GM18498 (cell line): ENCODE measurements at regions not wholly inside any gene's neighbourhood (a gene's known extent, or its start where the extent isn't known, plus 50 kb on each side); places are given as distances from the start of the nearest gene placed in this dataset.
"Not testable (repeated sequence)": the region's sequence is repeated elsewhere in the genome, so short reads cannot be mapped to it uniquely, and the experiment has no call there.

ENCODE experiments used
- ATAC-seq: cut with Tn5 transposase; IDR thresholded peaks from one replicate; pipeline ENCODE4 v1.9.1; 2021; ENCODE audit warnings: mild to moderate bottlenecking, moderate library complexity; ENCODE audit not compliant: unreplicated experiment

DNA sequence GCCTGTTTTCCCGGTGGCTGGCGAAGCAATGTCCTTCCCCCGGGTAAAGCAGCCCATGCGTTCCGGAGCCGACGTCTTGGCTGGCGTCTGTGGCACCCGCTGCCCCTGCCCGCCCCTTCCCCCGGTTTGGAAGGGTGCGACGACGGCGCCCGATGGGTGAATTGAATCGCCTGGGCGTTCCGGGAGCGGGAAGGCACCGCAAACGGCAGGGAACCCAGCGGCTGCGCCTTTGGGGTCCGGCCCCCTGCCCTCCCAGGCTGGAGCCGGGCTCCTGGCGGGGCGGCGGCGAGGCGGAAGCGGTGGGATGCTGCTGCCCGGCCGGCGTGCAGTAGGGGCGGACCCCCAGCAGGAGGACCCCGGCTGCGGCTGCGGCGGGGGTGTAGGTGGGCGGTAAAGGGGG lies 123.6 kb upstream of the RHOU start:
- ATAC-seq = not testable (repeated sequence)

GRCh38 chr1:228622002-228622716 lies 113.1 kb upstream of the RHOU start:
- ATAC-seq = not testable (repeated sequence)

GRCh38 chr1:228626481-228626880 lies 108.8 kb upstream of the RHOU start:
- ATAC-seq = not testable (repeated sequence)

- not testable (repeated sequence) for ATAC-seq
These were observed 102.4 kb upstream of the RHOU start for GRCh38 chr1:228632858-228633257.

DNA sequence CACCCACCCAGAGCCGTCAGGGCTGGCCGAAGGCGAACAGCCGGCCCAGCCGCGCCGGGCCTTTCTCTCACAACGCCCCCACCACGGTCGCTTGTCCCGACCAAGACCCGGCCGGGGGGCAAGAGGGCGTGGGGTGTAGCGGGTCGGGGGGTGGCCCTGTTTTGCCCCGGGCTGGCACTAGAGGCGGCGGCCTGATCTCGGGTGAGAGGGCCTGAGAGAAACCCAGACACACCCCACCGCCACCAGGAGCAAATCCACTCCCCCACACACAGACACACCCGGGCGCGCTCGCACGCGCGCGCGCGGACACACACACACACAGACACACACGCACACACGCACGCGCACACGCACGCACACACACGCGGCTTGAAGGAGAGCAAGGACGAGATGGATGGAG lies 100.0 kb upstream of the RHOU start:
- ATAC-seq = not testable (repeated sequence)

DNA sequence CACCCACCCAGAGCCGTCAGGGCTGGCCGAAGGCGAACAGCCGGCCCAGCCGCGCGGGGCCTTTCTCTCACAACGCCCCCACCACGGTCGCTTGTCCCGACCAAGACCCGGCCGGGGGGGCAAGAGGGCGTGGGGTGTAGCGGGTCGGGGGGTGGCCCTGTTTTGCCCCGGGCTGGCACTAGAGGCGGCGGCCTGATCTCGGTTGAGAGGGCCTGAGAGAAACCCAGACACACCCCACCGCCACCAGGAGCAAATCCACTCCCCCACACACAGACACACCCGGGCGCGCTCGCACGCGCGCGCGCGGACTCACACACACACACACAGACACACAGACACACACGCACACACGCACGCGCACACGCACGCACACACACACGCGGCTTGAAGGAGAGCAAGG lies 97.8 kb upstream of the RHOU start:
- not testable (repeated sequence) for ATAC-seq

DNA sequence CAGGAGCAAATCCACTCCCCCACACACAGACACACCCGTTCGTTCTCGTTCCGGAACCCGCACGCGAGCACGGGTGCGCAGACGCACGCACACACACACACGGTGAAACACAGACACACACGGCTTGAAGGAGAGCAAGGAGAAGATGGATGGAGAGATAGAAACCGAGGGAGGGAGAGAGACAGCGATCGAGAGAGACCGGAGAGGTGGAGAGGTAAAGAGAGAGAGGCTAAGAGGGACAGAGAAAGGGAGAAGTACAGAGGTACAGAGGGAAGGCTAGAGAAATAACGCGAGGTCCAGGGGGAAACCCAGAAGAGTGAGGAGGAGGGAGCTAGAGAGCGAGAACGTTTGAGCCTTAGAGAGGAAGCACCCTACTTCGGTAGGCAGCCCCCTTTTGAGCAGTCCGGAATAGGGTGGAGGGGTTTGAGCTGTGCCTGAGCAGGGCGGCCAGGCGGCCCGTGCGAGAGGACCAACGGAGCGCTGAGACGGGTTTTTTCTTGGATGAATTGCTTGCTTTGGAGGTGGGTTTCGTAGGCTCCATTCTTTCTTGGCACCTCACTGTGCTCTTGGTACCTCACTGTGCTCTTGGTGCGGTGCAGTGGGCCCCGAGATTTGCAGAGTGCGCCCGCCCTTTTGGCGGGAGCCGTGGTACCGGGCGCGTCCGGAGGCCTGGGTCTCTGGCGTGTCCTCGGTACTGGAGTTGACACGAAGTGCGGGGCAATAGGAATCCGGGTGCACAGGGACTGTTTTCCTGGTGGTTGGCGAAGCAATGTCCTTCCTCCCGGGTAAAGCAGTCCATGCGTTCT lies 88.4 kb upstream of the RHOU start:
- ATAC-seq = peak; percentile 57

DNA sequence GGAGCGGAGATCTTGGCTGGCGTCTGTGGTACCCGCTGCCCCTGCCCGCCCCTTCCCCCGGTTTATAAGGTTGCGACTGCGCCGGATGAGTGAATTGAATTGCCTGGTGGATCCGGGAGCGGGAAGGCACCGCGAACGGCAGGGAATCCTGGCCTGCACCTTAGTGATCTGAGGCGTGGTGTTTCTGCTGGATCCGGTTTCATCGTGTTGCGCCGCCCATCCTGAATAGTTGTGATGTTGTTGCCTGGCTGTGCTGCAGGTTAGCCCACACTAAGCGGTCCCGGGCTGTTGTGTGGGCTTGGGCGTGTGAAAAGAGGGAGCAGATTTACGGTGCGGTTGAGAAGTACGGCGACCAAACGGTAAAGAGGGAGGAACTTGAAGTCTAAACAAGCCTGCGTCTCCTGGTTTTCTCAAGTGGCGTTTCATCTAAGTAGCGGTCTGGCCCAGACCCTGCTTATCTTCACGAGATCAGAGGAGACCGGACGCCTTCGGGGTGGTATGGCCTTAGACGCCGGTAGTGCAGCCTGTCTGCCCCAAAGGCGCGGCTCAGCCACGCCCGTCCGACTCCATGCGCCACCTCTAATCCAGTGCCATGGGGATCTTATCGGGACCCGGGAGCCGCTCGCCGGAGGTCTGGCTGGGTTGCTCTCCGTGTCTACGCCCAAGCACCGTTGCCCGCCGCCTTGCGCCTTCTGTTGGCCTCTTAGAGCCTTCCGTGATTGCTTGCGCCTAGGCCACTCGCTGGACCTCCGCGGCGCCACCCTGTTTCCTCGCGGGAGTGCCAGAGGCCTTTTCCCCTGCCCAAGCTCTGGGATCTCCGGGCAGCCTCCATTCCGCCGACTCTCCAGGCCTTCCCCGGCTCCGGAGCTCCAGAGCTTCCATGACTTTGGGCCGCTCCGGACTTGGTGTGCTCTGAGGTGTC lies 87.5 kb upstream of the RHOU start:
- no peak for ATAC-seq

DNA sequence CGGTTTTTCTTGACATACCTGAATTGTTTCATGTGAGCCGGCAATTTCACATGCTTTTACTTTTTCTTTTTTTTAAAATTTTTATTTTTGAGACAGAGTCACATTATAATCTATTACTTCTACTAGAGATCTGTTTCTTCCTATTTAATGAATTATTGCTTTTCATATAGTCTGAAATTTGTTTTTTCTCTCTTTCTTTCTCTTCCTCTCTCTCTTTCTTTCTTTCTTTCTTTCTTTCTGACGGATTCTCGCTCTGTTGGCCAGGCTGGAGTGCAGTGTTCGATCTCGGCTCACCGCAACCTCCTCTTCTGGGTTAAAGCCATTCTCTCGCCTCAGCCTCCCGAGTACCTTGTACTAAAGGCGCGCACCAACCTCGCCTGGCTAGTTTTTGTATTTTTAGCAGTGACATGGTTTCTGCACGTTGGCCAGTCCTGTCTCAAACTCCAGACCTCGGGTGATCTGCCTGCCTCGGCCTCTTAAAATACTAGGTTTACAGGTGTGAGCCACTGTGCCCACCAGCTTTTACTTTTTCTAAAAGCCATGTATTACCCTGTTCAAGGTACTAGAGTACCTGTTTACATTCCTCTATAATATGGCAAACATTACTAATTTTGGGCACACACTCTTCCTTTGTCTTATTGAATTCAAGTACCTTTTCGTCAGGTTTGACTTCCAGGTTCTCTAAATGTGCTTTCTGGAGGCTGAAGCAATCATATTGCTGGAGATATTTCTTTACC lies 86.5 kb upstream of the RHOU start:
- ATAC-seq = no peak

- ATAC-seq = no peak
These were observed 85.1 kb upstream of the RHOU start for GRCh38 chr1:228650141-228650540.

DNA sequence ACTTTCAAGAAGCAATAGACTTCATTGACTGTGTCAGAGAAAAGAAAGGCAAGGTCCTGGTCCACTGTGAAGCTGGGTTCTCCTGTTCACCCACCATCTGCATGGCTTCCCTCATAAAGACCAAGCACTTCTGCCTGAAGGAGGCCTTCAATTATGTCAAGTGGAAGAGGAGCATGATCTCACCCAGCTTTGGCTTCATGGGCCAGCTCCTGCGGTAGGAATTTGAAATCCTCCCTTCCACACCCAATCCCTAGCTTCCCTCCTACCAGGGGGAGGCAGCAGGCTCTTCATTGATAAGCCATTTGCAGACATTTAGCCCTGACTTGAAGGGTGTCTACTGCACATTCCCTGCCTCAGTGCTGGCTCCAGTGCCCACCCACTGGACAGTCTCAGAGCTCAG lies 84.3 kb upstream of the RHOU start:
- no peak for ATAC-seq

DNA sequence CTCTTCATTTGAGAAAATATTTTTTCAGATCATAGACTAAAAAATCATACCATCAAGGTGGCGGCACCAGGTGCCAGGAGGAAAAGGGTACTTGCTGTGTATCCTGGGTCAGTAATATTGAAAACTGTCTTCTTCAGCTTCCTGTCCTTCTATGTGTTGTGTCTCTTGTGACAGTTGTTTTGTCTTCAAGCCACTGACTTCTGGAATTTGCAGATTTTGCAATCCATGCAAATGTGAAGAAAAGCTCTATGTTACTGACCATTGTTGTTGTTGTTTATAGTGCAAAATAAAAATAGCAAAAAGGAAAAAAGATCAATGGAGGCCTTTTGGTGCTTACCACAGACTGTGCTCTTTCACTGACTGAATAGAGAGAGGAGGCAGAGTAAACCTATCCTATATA lies 83.2 kb upstream of the RHOU start:
- no peak for ATAC-seq

- not testable (repeated sequence) for ATAC-seq
These were observed 82.2 kb upstream of the RHOU start for GRCh38 chr1:228653057-228653456.

GRCh38 chr1:228653748-228654147 lies 81.5 kb upstream of the RHOU start:
- no peak for ATAC-seq

DNA sequence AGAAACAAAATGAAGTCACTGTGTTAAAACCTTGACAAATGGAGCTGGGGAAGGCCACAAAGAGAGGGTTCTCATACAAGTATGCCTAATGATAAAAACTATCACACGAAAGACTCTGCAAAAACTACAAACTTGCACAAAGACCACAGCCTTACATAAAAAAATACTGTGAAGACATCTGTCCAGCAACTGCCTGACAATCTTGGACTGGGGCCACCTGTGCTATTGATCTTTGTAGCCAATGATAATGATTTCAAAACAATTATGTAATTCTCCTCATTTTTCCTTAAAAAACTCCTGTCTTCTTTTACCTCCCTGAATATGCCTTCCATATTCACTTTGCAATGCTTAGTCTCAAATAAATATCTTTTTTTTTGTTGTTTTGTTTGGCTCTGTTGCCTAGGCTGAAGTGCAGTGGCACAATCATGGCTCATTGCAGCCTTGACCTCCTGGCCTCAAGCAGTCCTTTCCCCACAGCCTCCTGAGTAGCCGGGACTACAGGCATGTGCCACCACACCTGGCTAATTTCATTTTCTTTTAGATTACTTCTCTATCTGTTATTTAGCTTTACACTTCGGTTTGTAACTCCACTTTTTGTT lies 79.4 kb upstream of the RHOU start:
- ATAC-seq = no peak

DNA sequence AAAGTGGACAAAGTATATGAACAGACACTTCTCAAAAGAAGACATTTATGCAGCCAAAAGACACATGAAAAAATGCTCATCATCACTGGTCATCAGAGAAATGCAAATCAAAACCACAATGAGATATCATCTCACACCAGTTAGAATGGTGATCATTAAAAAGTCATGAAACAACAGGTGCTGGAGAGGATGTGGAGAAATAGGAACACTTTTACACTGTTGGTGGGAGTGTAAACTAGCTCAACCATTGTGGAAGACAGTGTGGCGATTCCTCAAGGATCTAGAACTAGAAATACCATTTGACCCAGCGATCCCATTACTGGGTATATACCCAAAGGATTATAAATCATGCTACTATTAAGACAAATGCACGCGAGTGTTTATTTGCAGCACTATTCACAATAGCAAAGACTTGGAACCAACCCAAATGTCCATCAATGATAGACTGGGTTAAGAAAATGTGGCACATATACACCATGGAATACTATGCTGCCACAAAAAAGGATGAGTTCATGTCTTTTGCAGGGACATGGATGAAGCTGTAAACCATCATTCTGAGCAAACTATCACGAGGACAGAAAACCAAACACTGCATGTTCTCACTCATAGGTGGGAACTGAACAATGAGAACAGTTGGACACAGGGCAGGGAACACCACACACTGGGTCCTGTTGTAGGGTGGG lies 73.1 kb upstream of the RHOU start:
- ATAC-seq = not testable (repeated sequence)

GRCh38 chr1:228664399-228664914 lies 70.8 kb upstream of the RHOU start:
- ATAC-seq = no peak

- ATAC-seq = no peak
These were observed 68.3 kb upstream of the RHOU start for GRCh38 chr1:228666686-228667623.
